K562 (cell line): ENCODE measurements at regions not wholly inside any gene's neighbourhood (a gene's known extent, or its start where the extent isn't known, plus 50 kb on each side); places are given as distances from the start of the nearest gene placed in this dataset.

Experiments
- ATAC-seq: fragments of 200-7000 bp; cut with Tn5 transposase; 3 replicates; pipeline ENCODE4 v1.9.1; 2020; ENCODE audit warnings: moderate library complexity
- BruUV-seq: library from RNA; stranded (reverse); fragments of 400-500 nt; replicated peaks from 2 replicates; lab custom pipeline; 2021; lab: Mats Ljungman, UMichigan
- CTCF ChIA-PET: fragments of 300-600 bp; formaldehyde crosslinking; extraction: SDS; loops from one replicate; lab custom pipeline; 2021; ENCODE audit warnings: low intra/inter-chr PET ratio; lab: Yijun Ruan, JAX
- POLR2A ChIA-PET: fragments of 300-600, 350-650 bp; sonication (Branson Sonifier 250); formaldehyde crosslinking; extraction: SDS; loops from one replicate; lab custom pipeline; 2021; ENCODE audit warnings: antibody characterized with exemption, inconsistent platforms; lab: Yijun Ruan, JAX
- DNase-seq, 4 experiments: peaks; one replicate each; pipeline versions ENCODE4 v3.0.0 to v3.0.0-alpha.2; 2011 to 2018; ENCODE audit warnings: low spot score in 3 of 4, mixed read lengths in 3 of 4; ENCODE audit errors: extremely low read depth in 1 of 4
- FAIRE-seq: peaks from 2 replicates; lab custom pipeline; 2011; peaks lifted over from hg19 to GRCh38; lab: Jason Lieb, UNC
- H2AFZ ChIP-seq: 2 replicates; pipeline ENCODE4 v1.6.0; 2011; ENCODE audit warnings: low read depth, low read length, control low read depth, inconsistent platforms
- H3K27ac ChIP-seq: fragments of 200-600 bp; 3 replicates; pipeline ENCODE4 v1.8.0; 2011; ENCODE audit warnings: low read depth, mild to moderate bottlenecking, control low read depth, inconsistent platforms, low read length, moderate library complexity, mixed read lengths; ENCODE audit errors: extremely low read depth
- H3K27me3 ChIP-seq, 2 experiments: fragments of 300-600 bp in 1 of 2; 2 replicates in 1 of 2; 3 replicates in 1 of 2; pipeline versions ENCODE4 v1.6.0 to v1.8.0; 2011; ENCODE audit warnings: inconsistent platforms in 2 of 2, low read length in 2 of 2, mild to moderate bottlenecking in 1 of 2, mixed read lengths in 1 of 2, moderate library complexity in 1 of 2; ENCODE audit not compliant: control insufficient read depth in 2 of 2, insufficient read depth in 2 of 2
- H3K36me3 ChIP-seq: fragments of 300-600 bp; 3 replicates; pipeline ENCODE4 v1.8.0; 2011; ENCODE audit warnings: mild to moderate bottlenecking, low read length, inconsistent platforms; ENCODE audit not compliant: control insufficient read depth, insufficient read depth
- H3K4me1 ChIP-seq, 2 experiments: fragments of 200-600 bp in 1 of 2; replicated peaks in 1 of 2; 2 replicates in 1 of 2; 3 replicates in 1 of 2; pipeline versions ENCODE4 v1.5.1 to v1.8.0; 2011; ENCODE audit warnings: inconsistent platforms in 2 of 2, low read length in 2 of 2, mild to moderate bottlenecking in 1 of 2, mixed read lengths in 1 of 2, moderate library complexity in 1 of 2; ENCODE audit not compliant: control insufficient read depth in 2 of 2, insufficient read depth in 2 of 2
- H3K4me2 ChIP-seq: 2 replicates; pipeline ENCODE4 v1.6.1; 2011; ENCODE audit warnings: low read length, control low read depth, inconsistent platforms, mixed read lengths; ENCODE audit not compliant: insufficient read depth
- H3K4me3 ChIP-seq: fragments of 200-600 bp; sonication (generic), shearing (Covaris generic); 2 replicates; pipeline ENCODE4 v1.5.1; 2016; ENCODE audit warnings: control low read depth, inconsistent platforms
- H3K79me2 ChIP-seq: fragments of 200-600 bp; 3 replicates; pipeline ENCODE4 v1.8.0; 2011; ENCODE audit warnings: low read length, inconsistent platforms; ENCODE audit not compliant: control insufficient read depth, insufficient read depth
- H3K9ac ChIP-seq, 2 experiments: 2 replicates each; pipeline versions ENCODE4 v1.6.0 to v1.6.1; 2011; ENCODE audit warnings: low read depth in 2 of 2, low read length in 2 of 2, control low read depth in 1 of 2, inconsistent platforms in 1 of 2, mild to moderate bottlenecking in 1 of 2, mixed read lengths in 1 of 2; ENCODE audit not compliant: insufficient read depth in 1 of 2
- H3K9me1 ChIP-seq: one replicate; pipeline ENCODE4 v1.6.0; 2011; ENCODE audit warnings: inconsistent platforms, mild to moderate bottlenecking, low read length, moderate library complexity; ENCODE audit not compliant: control insufficient read depth, insufficient read depth
- H3K9me3 ChIP-seq: replicated peaks from 2 replicates; pipeline ENCODE4 v1.5.1; 2011; ENCODE audit warnings: low read depth, low read length, inconsistent platforms; ENCODE audit not compliant: control insufficient read depth, insufficient read depth
- H4K20me1 ChIP-seq: replicated peaks from 2 replicates; pipeline ENCODE4 v1.6.1; 2011; ENCODE audit warnings: low read length, inconsistent platforms, mixed read lengths; ENCODE audit not compliant: control insufficient read depth, insufficient read depth
- CC2D1A ChIP-seq: fragments of 450-650 bp; IDR thresholded peaks from 2 replicates; pipeline ENCODE4 v1.6.1; 2017; ENCODE audit warnings: mild to moderate bottlenecking
- MLX ChIP-seq, 2 experiments: fragments of 450-650 bp in 1 of 2; sonication (generic) in 1 of 2; formaldehyde crosslinking; conservative IDR thresholded peaks; 2 replicates each; pipeline versions ENCODE4 v1.4.0 to v1.8.1; 2020 to 2022; ENCODE audit warnings: mild to moderate bottlenecking in 1 of 2, missing genetic modification reagents in 1 of 2
- NR2C2 ChIP-seq, 2 experiments: fragments of 200-800 bp in 1 of 2; sonication (Bioruptor generic) in 1 of 2; sonication (generic) in 1 of 2; formaldehyde crosslinking in 1 of 2; IDR thresholded peaks; 2 replicates each; pipeline versions ENCODE4 v1.6.1 to v1.8.0; 2016 to 2022; ENCODE audit warnings: mild to moderate bottlenecking in 1 of 2, missing compliant biosample characterization in 1 of 2, missing genetic modification characterization in 1 of 2, missing genetic modification reagents in 1 of 2
- POLR3A ChIP-seq: IDR thresholded peaks from 2 replicates; pipeline ENCODE4 v1.6.1; 2011; ENCODE audit warnings: borderline replicate concordance, mild to moderate bottlenecking, moderate library complexity; ENCODE audit not compliant: insufficient read length, insufficient read depth; ENCODE audit errors: extremely low read depth
- POU5F1 ChIP-seq: fragments of 150-350 bp; IDR thresholded peaks from 2 replicates; pipeline ENCODE4 v1.6.1; 2014; ENCODE audit warnings: borderline replicate concordance, low read length, low read depth, mild to moderate bottlenecking; ENCODE audit not compliant: partially characterized antibody
- RHOXF2B ChIP-seq: fragments of 250-450 bp; sonication (Bioruptor Pico); conservative IDR thresholded peaks from 2 replicates; pipeline ENCODE4 v1.5.1; 2021
- ZNF583 ChIP-seq: fragments of 250-450 bp; sonication (Bioruptor Pico); IDR thresholded peaks from 2 replicates; pipeline ENCODE4 v1.4.0; 2020
- ZNF586 ChIP-seq: fragments of 450-650 bp; formaldehyde crosslinking; conservative IDR thresholded peaks from 2 replicates; pipeline ENCODE4 v1.4.0; 2020; ENCODE audit warnings: mild to moderate bottlenecking, moderate library complexity
- WGBS: fragments of 100-300 bp; shearing (Covaris generic); methylation state at CpG from one replicate; pipeline ENCODE4 v1.1.6; 2016; ENCODE audit warnings: low coverage, mixed read lengths; ENCODE audit not compliant: insufficient coverage; ENCODE audit errors: missing lambda C conversion rate; 5-methylcytosine and 5-hydroxymethylcytosine counted together
- in situ Hi-C: fragments of 300-500 bp; cut with MboI; formaldehyde crosslinking; loops from 4 replicates; pipeline ENCODE4 v1.15.0; 2018; ENCODE audit warnings: inconsistent platforms, mixed read lengths
- intact Hi-C: fragments of 100-400 bp; cut with micrococcal nuclease; formaldehyde crosslinking; loops from 2 replicates; pipeline ENCODE4 v1.14.2; 2022

GRCh38 chr11:121766991-121767390 lies 314.2 kb upstream of the SORL1-AS1 start:
- ChIA-PET CTCF (no interaction called here), POLR2A (no interaction called here)
- Histone ChIP-seq H4K20me1 (no peaks in the 10 kb centered on the region), H3K27ac (no peak overlapping the region), H3K9me1 (no peaks in the 10 kb centered on the region), H3K9me3 (no peaks in the 10 kb centered on the region), H3K79me2 (no peaks in the 10 kb centered on the region), H3K4me2 (no peak overlapping the region), H3K27me3 (no peaks in the 10 kb centered on the region), H3K4me1 (no peaks in the 10 kb centered on the region), H2AFZ (no peak overlapping the region), H3K4me3 (no peak overlapping the region), H3K9ac (no peak overlapping the region), H3K36me3 (no peaks in the 10 kb centered on the region)
- ATAC-seq = no peak
- TF ChIP-seq RHOXF2B (CRISPR knock-in tag) = no peak
- TF ChIP-seq CC2D1A = no peak
- no peak for TF ChIP-seq MLX (CRISPR knock-in tag; conservative IDR thresholded peaks at IDR 0.05)
- TF ChIP-seq POLR3A = no peak
- TF ChIP-seq NR2C2 (CRISPR knock-in tag; IDR thresholded peaks at IDR 0.05) = no peak
- no peak for TF ChIP-seq NR2C2 (tag; IDR thresholded peaks at IDR 0.05)
- TF ChIP-seq POU5F1 = no peak
- TF ChIP-seq ZNF583 (CRISPR knock-in tag) = no peak
- TF ChIP-seq ZNF586 = no peak
- WGBS = 0% methylated on average over 4 of the region's 4 CpGs
- FAIRE-seq = no peak
- no peak for DNase-seq
- no TSS peak for BruUV-seq
- in situ Hi-C loops = no loop called here
- intact Hi-C loops = no loop called here
